WTC11 (cell line): ENCODE measurements at regions not wholly inside any gene's neighbourhood (a gene's known extent, or its start where the extent isn't known, plus 50 kb on each side); places are given as distances from the start of the nearest gene placed in this dataset.

ENCODE experiments used
- ATF3 ChIP-seq: sonication (generic); formaldehyde crosslinking; conservative IDR thresholded peaks from 2 replicates; pipeline ENCODE4 v1.8.1; 2022; ENCODE audit warnings: mild to moderate bottlenecking, missing genetic modification reagents
- ATF6 ChIP-seq: sonication (generic); formaldehyde crosslinking; IDR thresholded peaks from 2 replicates; pipeline ENCODE4 v1.8.1; 2023; ENCODE audit warnings: mild to moderate bottlenecking, missing genetic modification reagents
- CTCF ChIP-seq: fragments of 200-600 bp; IDR thresholded peaks from 2 replicates; pipeline ENCODE4 v1.8.0; 2022; ENCODE audit warnings: antibody characterized with exemption
- FOXP1 ChIP-seq: sonication (generic); formaldehyde crosslinking; IDR thresholded peaks from 2 replicates; pipeline ENCODE4 v1.8.0; 2022; ENCODE audit warnings: missing genetic modification reagents, mild to moderate bottlenecking, moderate library complexity, borderline replicate concordance
- IRF1 ChIP-seq: sonication (generic); formaldehyde crosslinking; IDR thresholded peaks from 2 replicates; pipeline ENCODE4 v1.8.0; 2023; ENCODE audit warnings: missing genetic modification reagents
- JUN ChIP-seq: sonication (generic); formaldehyde crosslinking; IDR thresholded peaks from 2 replicates; pipeline ENCODE4 v1.8.0; 2023; ENCODE audit warnings: mild to moderate bottlenecking, missing genetic modification reagents
- MYBL2 ChIP-seq: sonication (generic); formaldehyde crosslinking; IDR thresholded peaks from 2 replicates; pipeline ENCODE4 v1.8.1; 2023; ENCODE audit warnings: mild to moderate bottlenecking, moderate library complexity, missing genetic modification reagents
- NFYB ChIP-seq: sonication (generic); formaldehyde crosslinking; conservative IDR thresholded peaks from 2 replicates; pipeline ENCODE4 v1.8.0; 2022; ENCODE audit warnings: low read depth, missing genetic modification reagents
- NR2C2 ChIP-seq: sonication (generic); formaldehyde crosslinking; IDR thresholded peaks from 2 replicates; pipeline ENCODE4 v1.8.0; 2022; ENCODE audit warnings: mild to moderate bottlenecking, missing genetic modification reagents
- NR3C1 ChIP-seq: sonication (generic); formaldehyde crosslinking; conservative IDR thresholded peaks from 2 replicates; pipeline ENCODE4 v1.8.1; 2023; ENCODE audit warnings: low read depth, mild to moderate bottlenecking, missing genetic modification reagents
- OVOL2 ChIP-seq: fragments of 250-450 bp; sonication (Bioruptor Pico); IDR thresholded peaks from 2 replicates; pipeline ENCODE4 v1.9.0; 2021; ENCODE audit warnings: mild to moderate bottlenecking, borderline replicate concordance
- ZNF121 ChIP-seq: sonication (generic); formaldehyde crosslinking; IDR thresholded peaks from 2 replicates; pipeline ENCODE4 v1.8.0; 2023; ENCODE audit warnings: missing genetic modification reagents

- TF ChIP-seq CTCF (no peak), MYBL2 (no peak), ATF6 (CRISPR knock-in tag) (no peak), JUN (no peak), OVOL2 (CRISPR knock-in tag) (no peak), NFYB (CRISPR knock-in tag) (no peak), NR2C2 (CRISPR knock-in tag) (no peak), ZNF121 (CRISPR knock-in tag) (no peak), ATF3 (CRISPR knock-in tag) (no peak), FOXP1 (CRISPR knock-in tag) (no peak), IRF1 (CRISPR knock-in tag) (no peak), NR3C1 (CRISPR knock-in tag) (no peak)
Measured at GRCh38 chr2:122144884-122145283, 389.4 kb downstream of the TSN start.
